ENCODE measurements at regions not wholly inside any gene's neighbourhood (a gene's known extent, or its start where the extent isn't known, plus 50 kb on each side); places are given as distances from the start of the nearest gene placed in this dataset.
A peak's percentile ranks its signal among the peaks of the same experiment; 100 is the strongest.

DNA sequence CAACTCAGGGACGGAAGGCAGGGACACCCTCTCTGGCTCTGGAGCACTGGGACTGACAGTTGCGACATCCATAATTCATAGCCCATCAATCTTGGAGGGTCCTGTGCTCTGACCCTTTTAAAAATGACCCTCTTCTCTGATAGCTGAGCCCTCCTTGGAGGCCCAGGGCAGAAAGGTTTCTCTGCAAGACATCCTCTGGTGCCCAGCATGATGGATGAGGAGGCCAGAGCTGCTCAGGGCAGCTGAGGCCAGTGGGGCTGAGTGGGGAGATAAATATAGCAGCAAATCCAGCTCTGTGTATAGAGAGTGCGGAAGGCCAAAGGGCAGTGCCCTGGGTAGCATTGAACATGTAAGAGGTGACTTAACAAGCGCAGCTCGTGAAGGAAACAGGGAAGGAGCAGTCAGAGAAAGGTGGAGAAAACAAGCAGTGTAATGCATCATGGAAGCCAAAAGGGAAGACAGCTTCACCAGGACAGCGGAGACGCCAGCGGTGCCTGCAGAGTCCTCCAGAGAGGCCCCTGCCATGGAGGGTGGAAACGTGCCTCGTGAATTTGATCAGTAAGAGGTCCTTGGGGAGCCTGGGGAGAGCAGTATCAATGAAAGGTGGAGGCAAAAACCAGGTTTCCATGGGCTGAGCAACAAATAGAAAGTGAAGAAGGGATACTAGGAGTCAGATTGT lies 50.4 kb upstream of the FMOD start:
- no peak for DNase-seq

DNA sequence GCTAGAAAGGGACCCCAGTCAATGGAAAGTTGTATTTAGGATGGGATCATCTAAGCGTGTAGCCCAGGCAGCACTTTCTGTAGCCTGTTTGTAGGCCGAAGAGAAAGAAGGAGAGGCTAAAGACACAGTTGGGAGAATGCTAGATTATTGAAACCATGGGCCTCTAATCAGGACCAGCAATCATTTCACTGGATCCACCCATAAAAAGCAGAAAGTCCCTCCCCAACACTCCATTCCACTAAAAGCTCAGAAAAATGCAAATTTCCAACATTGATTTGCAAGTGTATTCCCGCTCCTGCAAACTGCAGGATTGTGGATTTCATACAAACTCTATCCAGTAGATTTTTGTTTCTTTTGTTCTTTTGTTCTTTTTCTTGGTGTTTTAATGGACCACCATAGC lies 51.2 kb upstream of the FMOD start:
- no peak for DNase-seq

DNA sequence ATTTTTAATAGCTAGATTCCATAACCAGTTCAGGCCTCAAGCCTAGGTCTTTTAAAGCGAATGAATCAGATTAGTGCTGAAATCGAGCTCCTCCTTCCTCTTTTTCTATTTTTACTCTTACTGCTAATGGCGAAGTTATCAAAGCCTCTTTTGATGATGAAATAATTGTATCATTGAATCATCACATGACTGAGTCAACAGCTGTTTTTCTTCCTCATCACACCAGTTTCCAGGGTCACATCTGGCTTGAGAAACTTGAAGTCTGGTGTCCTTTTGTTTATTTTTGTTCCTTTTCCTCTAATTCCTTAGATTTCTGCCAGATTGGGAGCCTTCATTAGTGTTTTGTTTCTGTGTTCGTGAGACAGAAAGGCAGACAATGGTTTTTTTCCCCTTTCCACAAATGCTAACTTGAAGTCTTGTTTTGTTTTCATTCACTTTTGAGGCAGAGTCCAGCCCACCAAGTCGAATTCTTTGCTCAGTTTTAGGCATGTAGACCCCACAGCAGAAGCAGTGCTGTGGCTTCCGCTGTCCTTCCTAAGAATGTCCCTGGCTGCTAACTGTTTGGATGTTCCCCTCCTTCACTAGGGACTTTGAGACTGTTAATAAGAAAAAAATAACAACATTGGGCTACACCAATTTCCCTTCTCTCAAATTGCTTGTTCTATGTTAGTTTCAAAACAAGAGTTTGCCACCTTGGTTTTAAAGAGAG lies 51.9 kb upstream of the FMOD start:
- no peak for DNase-seq

DNA sequence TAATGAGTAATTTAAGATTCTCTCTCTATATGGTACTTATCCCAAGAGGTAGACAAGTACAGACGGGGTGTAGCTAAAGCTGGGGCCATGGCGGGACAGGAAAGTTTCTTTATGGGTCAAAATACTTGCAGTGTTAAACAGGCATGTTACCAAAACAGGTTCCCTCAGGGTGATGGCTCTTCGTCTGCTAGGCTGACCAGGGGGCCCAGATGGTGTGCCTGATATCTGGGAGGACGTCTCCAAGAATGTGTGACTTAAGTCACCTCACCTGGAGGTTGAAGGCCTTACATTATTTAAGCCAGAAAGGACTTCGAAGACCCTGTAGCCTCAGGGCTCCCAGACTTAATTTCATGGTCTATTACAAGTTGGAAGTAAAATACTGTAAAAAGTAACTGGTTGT lies 52.7 kb upstream of the FMOD start:
- DNase-seq, result no peak

DNA sequence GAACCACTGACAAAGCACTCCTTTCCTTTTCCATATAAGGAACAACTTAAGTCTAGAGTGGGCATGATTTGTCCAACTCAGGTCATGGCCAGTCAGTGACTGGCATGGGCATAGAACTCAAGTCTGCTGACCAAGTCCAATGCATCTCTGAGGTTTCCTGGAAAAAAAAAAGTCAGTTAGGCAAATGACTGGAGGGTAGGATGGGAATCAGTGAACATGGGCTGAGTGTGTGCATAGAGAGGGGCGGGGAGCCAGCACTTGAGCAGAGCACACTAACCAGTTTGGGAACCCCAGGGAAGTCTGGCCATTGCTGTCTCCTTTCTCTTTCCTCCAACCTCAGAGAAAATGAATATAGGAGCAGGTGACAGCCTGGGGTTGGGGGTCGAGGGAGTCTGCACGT lies 53.6 kb upstream of the FMOD start:
- no peak for DNase-seq

DNA sequence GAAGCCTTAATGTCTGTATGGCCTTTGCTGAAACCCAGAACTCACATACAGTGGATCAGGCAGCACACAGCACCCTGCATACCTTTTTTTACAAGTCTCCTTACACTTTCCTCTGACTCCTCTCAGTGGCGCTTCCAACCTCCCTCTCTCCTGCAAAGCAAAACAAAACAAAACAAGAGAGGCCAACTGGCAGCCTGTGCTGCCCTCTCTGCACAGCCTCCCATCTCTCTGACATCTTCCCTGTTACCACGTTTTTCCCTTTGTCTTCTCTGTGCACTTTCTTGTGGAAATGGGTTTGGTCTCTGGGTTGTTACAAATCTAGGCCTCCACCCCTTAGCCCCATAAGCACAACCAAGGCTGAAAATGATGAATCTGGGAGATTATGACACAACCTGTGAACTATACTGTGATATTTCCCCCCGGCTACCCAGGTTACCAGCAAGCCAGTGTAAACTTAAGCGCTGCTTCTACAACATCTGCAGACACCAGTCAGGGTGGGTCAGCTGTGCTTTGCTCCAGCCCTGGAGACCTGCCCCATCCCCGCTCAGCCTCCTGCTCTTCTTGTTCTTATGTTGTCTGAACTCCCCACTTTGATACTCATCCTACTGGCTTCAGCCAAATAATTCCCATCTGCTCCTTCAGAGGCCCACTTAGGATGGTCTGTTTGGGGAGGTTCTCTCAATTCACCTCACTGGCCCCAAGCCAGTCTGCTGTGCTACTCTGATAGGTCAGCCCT lies 54.9 kb upstream of the FMOD start:
- no peak for DNase-seq

DNA sequence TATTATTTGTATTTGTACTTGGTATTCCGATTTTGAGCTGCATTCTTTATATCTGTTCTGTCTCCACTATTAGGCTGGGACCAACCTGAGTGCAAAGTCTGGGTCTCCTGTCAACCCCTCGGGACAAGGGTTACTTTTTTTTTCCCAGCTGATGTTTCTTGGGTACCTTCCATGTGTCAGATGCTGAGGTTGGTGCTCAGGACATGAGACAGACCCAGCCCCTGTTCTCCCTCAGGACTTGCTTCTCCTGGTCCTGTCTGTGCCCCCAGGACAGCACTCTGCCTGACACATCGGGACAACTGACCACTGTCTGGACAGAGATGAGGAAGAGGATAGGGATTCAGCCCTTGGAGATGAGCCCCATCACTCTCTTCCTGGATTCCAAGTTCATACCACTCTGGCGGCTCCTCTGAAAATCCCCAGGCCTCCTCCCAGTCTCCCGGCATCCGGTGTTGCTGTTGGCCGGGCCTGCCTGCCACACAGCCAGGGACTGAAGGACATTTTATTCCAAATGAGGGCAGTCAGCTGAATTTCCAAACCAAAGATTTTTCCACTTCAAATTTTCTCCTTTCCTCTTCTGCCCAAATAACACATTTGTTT lies 55.6 kb upstream of the FMOD start:
- no peak for DNase-seq

DNA sequence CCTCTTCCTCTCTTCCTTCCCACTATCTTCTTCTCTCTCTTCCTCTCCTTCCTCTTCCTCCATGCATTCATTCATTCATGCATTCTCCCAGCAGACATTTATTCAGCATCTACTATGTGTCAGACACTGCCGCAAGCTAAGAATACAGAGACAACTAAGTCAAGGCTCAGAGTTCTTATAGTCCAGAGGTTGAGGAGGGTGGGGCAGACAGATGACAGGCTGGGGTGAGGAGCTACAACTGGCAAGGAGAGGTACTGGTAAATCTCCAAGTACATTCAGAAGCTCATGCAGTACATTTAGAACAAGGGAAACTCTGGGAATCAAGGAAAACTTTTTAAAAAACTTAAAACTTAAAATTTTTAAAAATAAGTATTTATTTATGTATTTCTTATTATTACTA lies 56.4 kb upstream of the FMOD start:
- no peak for DNase-seq

- peak; percentile 1 to 58 for DNase-seq
These were observed 57.9 kb upstream of the FMOD start for GRCh38 chr1:203408486-203409481.

DNA sequence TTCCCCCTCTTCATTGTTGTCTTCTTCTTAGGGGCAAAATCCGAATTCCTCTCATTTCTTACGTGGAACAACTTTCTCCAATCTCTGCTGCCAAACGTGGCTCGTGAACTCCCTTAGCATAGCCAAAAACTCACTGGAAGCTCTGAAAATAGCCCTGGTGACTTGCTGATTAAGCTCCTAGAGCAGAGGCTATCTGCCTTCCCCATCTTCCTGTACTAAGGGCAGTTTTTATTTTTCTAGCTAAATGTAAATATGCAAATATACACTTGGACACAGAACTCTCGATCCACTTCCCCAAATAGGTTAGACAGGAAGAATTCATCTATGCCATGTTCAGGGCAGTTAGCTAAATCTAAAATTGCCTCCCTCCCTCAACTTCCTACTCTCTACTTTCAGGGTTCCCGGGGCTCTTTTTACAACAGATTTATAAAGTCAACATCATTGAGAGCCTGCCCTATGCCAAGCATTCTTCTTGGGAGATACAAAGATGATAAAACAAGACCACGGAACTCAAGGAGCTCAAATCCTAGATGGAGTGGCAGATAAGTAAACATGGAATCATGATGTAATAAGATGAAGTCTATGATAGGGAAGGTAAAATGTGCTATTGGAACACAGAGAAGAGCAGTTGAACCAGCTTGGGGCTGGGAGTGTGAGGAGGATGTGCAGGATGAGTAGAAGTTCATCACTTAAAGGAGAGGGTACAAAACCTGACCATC lies 59.4 kb upstream of the FMOD start:
- DNase-seq, result no peak

GRCh38 chr1:203411431-203411830 lies 60.5 kb upstream of the FMOD start:
- DNase-seq, result peak in 1 of 2 donors; percentile 15

DNA sequence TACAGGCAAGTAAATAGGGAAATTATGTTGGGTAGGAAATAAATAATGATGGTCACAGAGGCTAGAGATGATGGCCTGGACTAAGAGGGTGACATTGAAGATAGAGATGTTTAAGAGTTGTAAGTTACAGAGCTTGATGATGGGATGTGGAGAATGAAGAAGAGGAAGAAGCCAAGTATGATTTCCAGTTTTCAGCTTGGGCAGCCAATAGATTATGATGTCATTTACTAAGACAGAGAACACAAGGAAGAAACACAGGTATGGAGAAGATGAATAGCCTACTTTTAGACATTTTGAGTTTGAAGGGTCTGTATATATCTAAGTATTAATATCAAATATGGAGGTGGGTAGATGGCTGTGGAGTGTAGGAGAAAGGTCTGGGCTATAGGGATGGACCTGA lies 56.0 kb upstream of the PRELP start:
- no peak for DNase-seq

- DNase-seq, result no peak
These were observed 55.3 kb upstream of the PRELP start for GRCh38 chr1:203420263-203420662.

DNA sequence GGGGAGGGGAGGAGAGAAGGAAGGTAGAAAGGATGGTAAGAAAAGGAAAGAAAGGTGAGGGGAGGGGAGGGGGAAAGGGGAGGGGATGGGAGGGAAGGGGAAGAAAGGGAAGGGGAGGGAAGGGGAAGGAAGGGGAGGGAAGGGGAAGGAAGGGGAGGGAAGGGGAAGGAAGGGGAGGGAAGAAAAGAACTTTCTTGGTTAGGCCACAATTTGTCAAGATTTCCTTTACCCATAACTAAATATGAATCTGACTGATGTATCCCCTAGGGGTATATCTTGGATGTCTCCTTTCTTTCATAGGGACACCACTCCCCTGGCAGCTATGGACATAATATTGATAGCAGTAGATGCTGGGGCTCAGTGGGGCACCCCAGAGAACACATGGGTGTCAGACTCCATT lies 54.4 kb upstream of the PRELP start:
- no peak for DNase-seq

DNA sequence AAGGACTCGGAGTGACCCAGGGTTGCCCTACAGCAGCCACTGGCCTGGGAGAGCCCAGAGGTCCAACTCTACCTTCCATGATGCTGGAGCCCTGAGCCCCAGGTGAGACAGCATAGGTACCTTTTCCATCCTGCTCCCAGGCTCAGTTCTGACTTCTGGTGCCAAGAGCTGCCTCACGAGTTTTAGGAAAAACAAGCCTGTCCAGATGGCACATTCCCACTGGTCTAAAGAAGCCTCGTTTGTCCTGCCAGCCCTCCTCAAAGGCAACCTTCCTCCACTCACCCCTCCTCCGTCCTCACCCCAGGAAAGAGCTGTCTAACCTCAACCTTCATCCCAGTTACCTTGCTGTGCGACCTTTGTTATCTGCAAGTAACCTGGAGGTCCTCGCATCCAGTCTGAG lies 53.5 kb upstream of the PRELP start:
- DNase-seq, result no peak

DNA sequence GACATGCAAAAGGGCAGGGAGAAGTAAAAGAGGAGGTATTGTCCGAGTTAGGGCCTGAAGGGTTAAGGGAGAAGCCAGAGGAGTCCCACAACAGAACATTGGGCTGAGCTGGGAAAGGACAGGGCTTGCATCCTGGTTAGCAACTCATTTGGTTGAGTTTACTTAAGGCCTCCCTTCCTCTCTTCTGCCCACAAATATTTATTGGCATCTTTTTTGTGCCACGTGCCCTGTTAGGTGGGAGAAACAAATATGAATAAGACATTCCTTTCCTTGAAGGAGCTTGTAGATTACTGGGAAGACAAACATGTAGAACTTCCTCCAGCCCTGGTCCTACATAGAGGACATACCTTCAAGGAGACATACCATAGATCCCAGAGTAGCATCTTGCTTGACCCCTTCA lies 53.0 kb upstream of the PRELP start:
- DNase-seq, result no peak

DNA sequence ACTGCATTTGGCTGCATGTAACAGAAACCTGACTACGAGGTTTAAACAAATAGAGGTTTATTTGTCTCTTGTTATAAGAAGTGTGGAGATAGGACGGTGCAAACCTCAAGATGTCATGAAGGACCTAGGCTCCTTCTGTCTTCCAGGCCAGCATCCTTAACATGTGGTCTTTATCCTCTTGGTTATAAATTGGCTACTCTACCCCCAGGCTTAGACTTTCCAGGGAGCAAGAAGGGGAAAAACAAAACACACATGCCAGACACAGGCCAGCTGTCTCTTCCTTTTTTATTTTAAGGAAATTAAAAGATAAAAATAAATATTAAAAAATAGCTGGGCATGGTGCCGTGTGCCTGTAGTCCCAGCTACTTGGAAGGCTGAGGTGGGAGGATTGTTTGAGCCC lies 51.3 kb upstream of the PRELP start:
- DNase-seq, result no peak

GRCh38 chr1:203424861-203425662 lies 50.5 kb upstream of the PRELP start:
- DNase-seq, result no peak

DNA sequence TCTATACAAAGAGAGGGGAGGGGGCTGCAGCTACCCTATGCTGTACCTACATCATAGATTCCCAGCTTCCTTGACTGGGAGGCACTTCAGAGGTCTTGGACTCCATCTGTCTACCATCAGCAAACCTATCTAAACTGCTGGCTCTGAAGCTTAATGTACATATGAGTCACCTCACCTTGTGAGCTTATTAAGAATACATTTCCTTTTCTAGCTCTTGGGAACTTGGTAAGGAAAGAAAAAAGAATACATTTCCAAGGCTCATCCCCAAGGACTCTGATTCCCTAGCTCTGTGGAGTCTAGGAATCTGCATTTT lies 50.0 kb upstream of the PRELP start:
- no peak for DNase-seq
